Upper lobe of left lung (tissue), 4 donors: ENCODE measurements at regions not wholly inside any gene's neighbourhood (a gene's known extent, or its start where the extent isn't known, plus 50 kb on each side); places are given as distances from the start of the nearest gene placed in this dataset.
"Not testable (repeated sequence)": the region's sequence is repeated elsewhere in the genome, so short reads cannot be mapped to it uniquely, and the experiment has no call there.

Source experiments
- CTCF ChIP-seq, 6 experiments: fragments of 450-650 bp in 4 of 6; fragments of 200-600 bp in 2 of 6; sonication (generic) in 2 of 6; IDR thresholded peaks; one replicate each; pipeline ENCODE4 v1.5.1; 2016 to 2019; ENCODE audit warnings: antibody characterized with exemption in 6 of 6
- POLR2A ChIP-seq, 4 donors: fragments of 450-650 bp; IDR thresholded peaks; one replicate each; pipeline ENCODE4 v1.5.1; 2016 to 2017; ENCODE audit warnings: antibody characterized with exemption in 4 of 4, mild to moderate bottlenecking in 2 of 4

- not testable (repeated sequence) for TF ChIP-seq POLR2A, CTCF (IDR thresholded peaks at IDR 0.05)
These were observed 140.6 kb upstream of the ZNF91 start for GRCh38 chr19:23535901-23536300.
